Body of pancreas (tissue), 4 donors: ENCODE measurements at regions not wholly inside any gene's neighbourhood (a gene's known extent, or its start where the extent isn't known, plus 50 kb on each side); places are given as distances from the start of the nearest gene placed in this dataset.

Experiments
- POLR2A ChIP-seq, 3 donors: fragments of 450-650 bp; IDR thresholded peaks; one replicate each; pipeline ENCODE4 v1.6.1; 2016; ENCODE audit warnings: antibody characterized with exemption in 3 of 3, mild to moderate bottlenecking in 2 of 3
- TF ChIP-seq, protein P1 (sequence below), 7 experiments: fragments of 450-650 bp in 4 of 7; fragments of 200-600 bp in 3 of 7; sonication (generic) in 3 of 7; IDR thresholded peaks; one replicate each; pipeline ENCODE4 v1.5.1; 2016 to 2019; ENCODE audit warnings: antibody characterized with exemption in 7 of 7

DNA sequence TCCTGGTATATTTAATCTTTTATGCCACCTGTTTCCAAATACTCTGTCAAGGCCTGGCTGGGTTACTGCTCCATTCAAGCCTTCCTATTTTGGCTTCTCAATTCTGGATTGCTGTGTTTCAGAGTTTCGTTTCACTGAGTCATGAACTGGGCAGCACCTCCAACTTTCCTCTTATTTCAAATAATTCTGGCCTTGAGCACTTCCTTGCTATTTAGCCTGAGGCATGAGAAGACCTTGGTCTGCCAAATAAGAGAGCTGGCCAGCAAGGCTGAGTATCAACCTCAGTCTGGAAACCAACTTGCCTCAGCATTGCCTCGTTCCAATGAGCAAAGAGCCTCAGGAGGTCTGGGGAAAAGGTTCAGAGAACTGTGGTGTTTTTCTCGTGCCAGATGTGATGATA lies 66.6 kb downstream of the TNFAIP3 start:
- TF ChIP-seq, protein P1, sequence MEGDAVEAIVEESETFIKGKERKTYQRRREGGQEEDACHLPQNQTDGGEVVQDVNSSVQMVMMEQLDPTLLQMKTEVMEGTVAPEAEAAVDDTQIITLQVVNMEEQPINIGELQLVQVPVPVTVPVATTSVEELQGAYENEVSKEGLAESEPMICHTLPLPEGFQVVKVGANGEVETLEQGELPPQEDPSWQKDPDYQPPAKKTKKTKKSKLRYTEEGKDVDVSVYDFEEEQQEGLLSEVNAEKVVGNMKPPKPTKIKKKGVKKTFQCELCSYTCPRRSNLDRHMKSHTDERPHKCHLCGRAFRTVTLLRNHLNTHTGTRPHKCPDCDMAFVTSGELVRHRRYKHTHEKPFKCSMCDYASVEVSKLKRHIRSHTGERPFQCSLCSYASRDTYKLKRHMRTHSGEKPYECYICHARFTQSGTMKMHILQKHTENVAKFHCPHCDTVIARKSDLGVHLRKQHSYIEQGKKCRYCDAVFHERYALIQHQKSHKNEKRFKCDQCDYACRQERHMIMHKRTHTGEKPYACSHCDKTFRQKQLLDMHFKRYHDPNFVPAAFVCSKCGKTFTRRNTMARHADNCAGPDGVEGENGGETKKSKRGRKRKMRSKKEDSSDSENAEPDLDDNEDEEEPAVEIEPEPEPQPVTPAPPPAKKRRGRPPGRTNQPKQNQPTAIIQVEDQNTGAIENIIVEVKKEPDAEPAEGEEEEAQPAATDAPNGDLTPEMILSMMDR (IDR thresholded peaks at IDR 0.05), result no peak
- TF ChIP-seq POLR2A (IDR thresholded peaks at IDR 0.05), result no peak
